ENCODE measurements at regions not wholly inside any gene's neighbourhood (a gene's known extent, or its start where the extent isn't known, plus 50 kb on each side); places are given as distances from the start of the nearest gene placed in this dataset.

DNA sequence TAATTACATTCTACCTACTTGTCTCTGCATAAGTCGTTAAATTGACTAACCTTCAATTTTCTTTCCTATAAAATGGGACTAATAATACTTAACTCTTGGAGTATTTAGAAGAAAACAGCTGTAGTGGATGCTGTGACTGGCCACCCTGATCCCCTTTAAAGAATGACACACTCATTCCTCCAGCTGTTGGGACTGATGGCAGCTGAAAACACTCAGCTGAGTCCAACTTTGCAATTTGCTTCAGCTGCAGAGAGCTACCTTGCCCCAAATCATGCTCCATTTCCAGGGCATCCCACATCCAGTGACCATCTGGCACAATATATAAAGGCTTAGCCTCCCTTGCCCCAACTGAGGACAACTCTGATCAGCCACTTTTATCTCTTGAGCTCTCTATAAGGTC, 89.1 kb downstream of the MID1IP1 start:
- DNase-seq, result no peak
- H3K36me3 Mint-ChIP-seq (ENCODE audit: low read depth), result no peaks in the 10 kb centered on the region
- H3K27me3 Mint-ChIP-seq (ENCODE audit: insufficient read depth), result no peaks in the 10 kb centered on the region; the same call in none of the 2 replicates
- no peaks in the 10 kb centered on the region for H3K9me3 Mint-ChIP-seq
- TF ChIP-seq, protein P1, sequence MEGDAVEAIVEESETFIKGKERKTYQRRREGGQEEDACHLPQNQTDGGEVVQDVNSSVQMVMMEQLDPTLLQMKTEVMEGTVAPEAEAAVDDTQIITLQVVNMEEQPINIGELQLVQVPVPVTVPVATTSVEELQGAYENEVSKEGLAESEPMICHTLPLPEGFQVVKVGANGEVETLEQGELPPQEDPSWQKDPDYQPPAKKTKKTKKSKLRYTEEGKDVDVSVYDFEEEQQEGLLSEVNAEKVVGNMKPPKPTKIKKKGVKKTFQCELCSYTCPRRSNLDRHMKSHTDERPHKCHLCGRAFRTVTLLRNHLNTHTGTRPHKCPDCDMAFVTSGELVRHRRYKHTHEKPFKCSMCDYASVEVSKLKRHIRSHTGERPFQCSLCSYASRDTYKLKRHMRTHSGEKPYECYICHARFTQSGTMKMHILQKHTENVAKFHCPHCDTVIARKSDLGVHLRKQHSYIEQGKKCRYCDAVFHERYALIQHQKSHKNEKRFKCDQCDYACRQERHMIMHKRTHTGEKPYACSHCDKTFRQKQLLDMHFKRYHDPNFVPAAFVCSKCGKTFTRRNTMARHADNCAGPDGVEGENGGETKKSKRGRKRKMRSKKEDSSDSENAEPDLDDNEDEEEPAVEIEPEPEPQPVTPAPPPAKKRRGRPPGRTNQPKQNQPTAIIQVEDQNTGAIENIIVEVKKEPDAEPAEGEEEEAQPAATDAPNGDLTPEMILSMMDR (IDR thresholded peaks at IDR 0.05), result no peak
- no peak overlapping the region for H3K27ac Mint-ChIP-seq
- H3K4me1 Mint-ChIP-seq (ENCODE audit: low read depth), result peaks cover 38% of the 10 kb centered on the region
- H3K4me3 Mint-ChIP-seq, result no peak overlapping the region

DNA sequence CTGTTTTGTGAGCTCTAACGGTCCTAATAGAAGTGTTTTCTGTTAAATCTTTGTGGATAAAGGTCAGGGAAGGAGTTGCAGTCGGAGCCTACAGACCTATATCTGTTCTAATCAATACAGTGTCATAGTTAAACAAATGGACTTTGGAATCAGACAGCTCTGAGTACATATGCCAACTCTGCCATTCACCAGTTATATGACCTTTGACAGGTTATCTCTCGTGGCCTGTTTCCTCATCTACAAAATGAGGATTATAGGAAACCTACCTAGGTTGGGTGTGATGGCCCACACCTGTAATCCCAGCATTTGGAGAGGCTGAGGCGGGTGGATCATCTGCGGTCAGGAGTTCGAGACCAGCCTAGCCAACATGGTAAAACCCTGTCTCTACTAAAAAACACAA, 89.7 kb downstream of the MID1IP1 start:
- Mint-ChIP-seq H3K4me3 (no peak overlapping the region), H3K9me3 (no peaks in the 10 kb centered on the region), H3K27me3 (ENCODE audit: insufficient read depth) (no peaks in the 10 kb centered on the region; the same call in none of the 2 replicates), H3K36me3 (ENCODE audit: low read depth) (no peaks in the 10 kb centered on the region), H3K4me1 (ENCODE audit: low read depth) (peaks cover 38% of the 10 kb centered on the region), H3K27ac (no peak overlapping the region)
- TF ChIP-seq, protein P1 (IDR thresholded peaks at IDR 0.05), result no peak
- no peak for DNase-seq

GRCh38 chrX:38891641-38892413, 90.6 kb downstream of the MID1IP1 start:
- Mint-ChIP-seq H3K36me3 (ENCODE audit: low read depth) (no peaks in the 10 kb centered on the region), H3K9me3 (no peaks in the 10 kb centered on the region), H3K4me1 (ENCODE audit: low read depth) (peaks cover 31% of the 10 kb centered on the region), H3K4me3 (no peak overlapping the region), H3K27me3 (ENCODE audit: insufficient read depth) (no peaks in the 10 kb centered on the region; the same call in 1 of the 2 replicates), H3K27ac (no peak overlapping the region; the same call in 1 of the 2 replicates)
- TF ChIP-seq, protein P1 (IDR thresholded peaks at IDR 0.05), result no peak
- peak; percentile 12 for DNase-seq

- peak; percentile 0 for DNase-seq
- Mint-ChIP-seq H3K27me3 (ENCODE audit: insufficient read depth) (no peaks in the 10 kb centered on the region; the same call in 1 of the 2 replicates), H3K4me1 (ENCODE audit: low read depth) (peaks cover 26% of the 10 kb centered on the region), H3K36me3 (ENCODE audit: low read depth) (no peaks in the 10 kb centered on the region), H3K9me3 (no peaks in the 10 kb centered on the region), H3K4me3 (no peak overlapping the region), H3K27ac (no peak overlapping the region; the same call in 1 of the 2 replicates)
- TF ChIP-seq, protein P1 (IDR thresholded peaks at IDR 0.05), result no peak
Measured at GRCh38 chrX:38893441-38893840, 92.2 kb downstream of the MID1IP1 start.

GRCh38 chrX:38895775-38896174, 94.5 kb downstream of the MID1IP1 start:
- DNase-seq, result no peak
- no peak overlapping the region for H3K4me3 Mint-ChIP-seq
- H3K27ac Mint-ChIP-seq, result no peak overlapping the region
- TF ChIP-seq, protein P1 (IDR thresholded peaks at IDR 0.05), result no peak
- H3K9me3 Mint-ChIP-seq, result no peaks in the 10 kb centered on the region
- H3K36me3 Mint-ChIP-seq (ENCODE audit: low read depth), result no peaks in the 10 kb centered on the region
- peaks cover 26% of the 10 kb centered on the region for H3K4me1 Mint-ChIP-seq (ENCODE audit: low read depth)
- H3K27me3 Mint-ChIP-seq (ENCODE audit: insufficient read depth), result no peaks in the 10 kb centered on the region; the same call in 1 of the 2 replicates

Measured in HFFc6 (cell line).